Liver (tissue), 8 donors: ENCODE measurements at regions not wholly inside any gene's neighbourhood (a gene's known extent, or its start where the extent isn't known, plus 50 kb on each side); places are given as distances from the start of the nearest gene placed in this dataset.

Source experiments
- DNase-seq: peaks from one replicate; pipeline ENCODE4 v3.0.0-alpha.2; 2017; ENCODE audit warnings: low spot score
- H3K27ac ChIP-seq, 2 donors: one replicate each; pipeline ENCODE4 v1.7.0; 2013; ENCODE audit warnings: inconsistent platforms in 2 of 2, low read length in 2 of 2, control low read depth in 1 of 2, low read depth in 1 of 2, mild to moderate bottlenecking in 1 of 2
- H3K27me3 ChIP-seq, 4 donors: one replicate each; pipeline versions ENCODE4 v1.6.1 to v1.7.0; 2013; ENCODE audit warnings: low read length in 3 of 4, inconsistent platforms in 1 of 4, mild to moderate bottlenecking in 1 of 4, moderate library complexity in 1 of 4; ENCODE audit not compliant: control insufficient read depth in 4 of 4, insufficient read depth in 4 of 4
- H3K36me3 ChIP-seq, 4 donors: one replicate each; pipeline versions ENCODE4 v1.6.1 to v1.7.0; 2013; ENCODE audit warnings: low read length in 3 of 4, mild to moderate bottlenecking in 3 of 4, low read depth in 1 of 4, moderate library complexity in 1 of 4; ENCODE audit not compliant: control insufficient read depth in 4 of 4, insufficient read depth in 3 of 4
- H3K4me1 ChIP-seq, 4 donors: one replicate each; pipeline versions ENCODE4 v1.6.1 to v1.7.0; 2013; ENCODE audit warnings: low read length in 3 of 4, mild to moderate bottlenecking in 3 of 4, moderate library complexity in 1 of 4; ENCODE audit not compliant: control insufficient read depth in 4 of 4, insufficient read depth in 4 of 4
- H3K4me3 ChIP-seq, 3 donors: one replicate each; pipeline versions ENCODE4 v1.6.1 to v1.7.0; 2013; ENCODE audit warnings: low read length in 3 of 3, control low read depth in 1 of 3, low read depth in 1 of 3, mild to moderate bottlenecking in 1 of 3
- H3K9ac ChIP-seq, 2 donors: one replicate each; pipeline ENCODE4 v1.7.0; 2013; ENCODE audit warnings: low read length in 2 of 2, mild to moderate bottlenecking in 2 of 2, moderate library complexity in 2 of 2, control low read depth in 1 of 2, low read depth in 1 of 2
- H3K9me3 ChIP-seq, 4 donors: one replicate each; pipeline versions ENCODE4 v1.6.1 to v1.7.0; 2013; ENCODE audit warnings: low read length in 3 of 4; ENCODE audit not compliant: control insufficient read depth in 4 of 4
- CTCF ChIP-seq: fragments of 150-350 bp; IDR thresholded peaks from 2 replicates; pipeline ENCODE4 v1.5.1; 2017; ENCODE audit warnings: improper control_type of control experiment, low read depth, low read length; ENCODE audit not compliant: missing input control
- EGR1 ChIP-seq, 2 donors: IDR thresholded peaks; 2 replicates each; pipeline ENCODE4 v1.6.1; 2016 to 2018; ENCODE audit warnings: antibody characterized with exemption in 2 of 2, low read depth in 2 of 2
- FOXA1 ChIP-seq: IDR thresholded peaks from 2 replicates; pipeline ENCODE4 v1.6.1; 2016; ENCODE audit warnings: antibody characterized with exemption
- FOXA2 ChIP-seq: IDR thresholded peaks from 2 replicates; pipeline ENCODE4 v1.6.1; 2016; ENCODE audit warnings: antibody characterized with exemption
- GABPA ChIP-seq, 2 donors: IDR thresholded peaks in 1 of 2; conservative IDR thresholded peaks in 1 of 2; 2 replicates each; pipeline ENCODE4 v1.6.1; 2016; ENCODE audit warnings: antibody characterized with exemption in 2 of 2, mild to moderate bottlenecking in 1 of 2, moderate library complexity in 1 of 2
- HNF4A ChIP-seq, 2 donors: conservative IDR thresholded peaks; 2 replicates each; pipeline ENCODE4 v1.6.1; 2016; ENCODE audit warnings: antibody characterized with exemption in 2 of 2, mild to moderate bottlenecking in 2 of 2
- HNF4G ChIP-seq: IDR thresholded peaks from 2 replicates; pipeline ENCODE4 v1.6.1; 2016; ENCODE audit warnings: antibody characterized with exemption
- JUND ChIP-seq, 2 donors: IDR thresholded peaks; 2 replicates each; pipeline ENCODE4 v1.6.1; 2016; ENCODE audit warnings: antibody characterized with exemption in 2 of 2
- MAX ChIP-seq: IDR thresholded peaks from 2 replicates; pipeline ENCODE4 v1.6.1; 2016; ENCODE audit warnings: antibody characterized with exemption
- NR2F2 ChIP-seq: IDR thresholded peaks from 2 replicates; pipeline ENCODE4 v1.6.1; 2016; ENCODE audit warnings: antibody characterized with exemption
- RAD21 ChIP-seq, 2 donors: IDR thresholded peaks; 2 replicates each; pipeline ENCODE4 v1.6.1; 2016; ENCODE audit warnings: antibody characterized with exemption in 2 of 2, mild to moderate bottlenecking in 2 of 2
- RXRA ChIP-seq, 2 donors: IDR thresholded peaks; 2 replicates each; pipeline ENCODE4 v1.6.1; 2017 to 2018; ENCODE audit warnings: antibody characterized with exemption in 2 of 2, mild to moderate bottlenecking in 1 of 2
- SP1 ChIP-seq: IDR thresholded peaks from 2 replicates; pipeline ENCODE4 v1.6.1; 2018; ENCODE audit warnings: antibody characterized with exemption, mild to moderate bottlenecking
- TAF1 ChIP-seq: conservative IDR thresholded peaks from 2 replicates; pipeline ENCODE4 v1.6.1; 2016; ENCODE audit warnings: antibody characterized with exemption, mild to moderate bottlenecking
- YY1 ChIP-seq: IDR thresholded peaks from 2 replicates; pipeline ENCODE4 v1.6.1; 2016; ENCODE audit warnings: antibody characterized with exemption, mild to moderate bottlenecking
- ZBTB33 ChIP-seq: IDR thresholded peaks from 2 replicates; pipeline ENCODE4 v1.6.1; 2016; ENCODE audit warnings: antibody characterized with exemption
- WGBS: extraction: QIAGEN DNeasy Blood & Tissue Kit; methylation state at CpG from one replicate; pipeline ENCODE4 v1.1.7; 2013; 5-methylcytosine and 5-hydroxymethylcytosine counted together
- TF ChIP-seq, protein P1 (sequence below): IDR thresholded peaks from 2 replicates; pipeline ENCODE4 v1.6.1; 2016; ENCODE audit warnings: antibody characterized with exemption, mild to moderate bottlenecking
- TF ChIP-seq, protein P2 (sequence below): IDR thresholded peaks from 2 replicates; pipeline ENCODE4 v1.6.1; 2016; ENCODE audit warnings: antibody characterized with exemption
- donor health status: healthy.
- donor health status: healthy.
- donor health status: healthy.
- donor health status: healthy.
- donor health status: healthy.

GRCh38 chr18:52174220-52174619 lies 165.8 kb upstream of the DCC start:
- H3K27me3 ChIP-seq, result no peaks in the 10 kb centered on the region
- no peaks in the 10 kb centered on the region for H3K36me3 ChIP-seq
- WGBS, result 83% methylated on average over 1 of the region's 1 CpG
- no peak overlapping the region for H3K27ac ChIP-seq
- no peak overlapping the region for H3K4me3 ChIP-seq
- H3K4me1 ChIP-seq, result no peaks in the 10 kb centered on the region
- no peak overlapping the region for H3K9ac ChIP-seq
- TF ChIP-seq FOXA1, result no peak
- TF ChIP-seq RXRA (IDR thresholded peaks at IDR 0.05), result no peak
- TF ChIP-seq TAF1, result no peak
- TF ChIP-seq JUND (IDR thresholded peaks at IDR 0.05), result no peak
- TF ChIP-seq, protein P1, sequence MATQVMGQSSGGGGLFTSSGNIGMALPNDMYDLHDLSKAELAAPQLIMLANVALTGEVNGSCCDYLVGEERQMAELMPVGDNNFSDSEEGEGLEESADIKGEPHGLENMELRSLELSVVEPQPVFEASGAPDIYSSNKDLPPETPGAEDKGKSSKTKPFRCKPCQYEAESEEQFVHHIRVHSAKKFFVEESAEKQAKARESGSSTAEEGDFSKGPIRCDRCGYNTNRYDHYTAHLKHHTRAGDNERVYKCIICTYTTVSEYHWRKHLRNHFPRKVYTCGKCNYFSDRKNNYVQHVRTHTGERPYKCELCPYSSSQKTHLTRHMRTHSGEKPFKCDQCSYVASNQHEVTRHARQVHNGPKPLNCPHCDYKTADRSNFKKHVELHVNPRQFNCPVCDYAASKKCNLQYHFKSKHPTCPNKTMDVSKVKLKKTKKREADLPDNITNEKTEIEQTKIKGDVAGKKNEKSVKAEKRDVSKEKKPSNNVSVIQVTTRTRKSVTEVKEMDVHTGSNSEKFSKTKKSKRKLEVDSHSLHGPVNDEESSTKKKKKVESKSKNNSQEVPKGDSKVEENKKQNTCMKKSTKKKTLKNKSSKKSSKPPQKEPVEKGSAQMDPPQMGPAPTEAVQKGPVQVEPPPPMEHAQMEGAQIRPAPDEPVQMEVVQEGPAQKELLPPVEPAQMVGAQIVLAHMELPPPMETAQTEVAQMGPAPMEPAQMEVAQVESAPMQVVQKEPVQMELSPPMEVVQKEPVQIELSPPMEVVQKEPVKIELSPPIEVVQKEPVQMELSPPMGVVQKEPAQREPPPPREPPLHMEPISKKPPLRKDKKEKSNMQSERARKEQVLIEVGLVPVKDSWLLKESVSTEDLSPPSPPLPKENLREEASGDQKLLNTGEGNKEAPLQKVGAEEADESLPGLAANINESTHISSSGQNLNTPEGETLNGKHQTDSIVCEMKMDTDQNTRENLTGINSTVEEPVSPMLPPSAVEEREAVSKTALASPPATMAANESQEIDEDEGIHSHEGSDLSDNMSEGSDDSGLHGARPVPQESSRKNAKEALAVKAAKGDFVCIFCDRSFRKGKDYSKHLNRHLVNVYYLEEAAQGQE, result no peak
- TF ChIP-seq, protein P2, sequence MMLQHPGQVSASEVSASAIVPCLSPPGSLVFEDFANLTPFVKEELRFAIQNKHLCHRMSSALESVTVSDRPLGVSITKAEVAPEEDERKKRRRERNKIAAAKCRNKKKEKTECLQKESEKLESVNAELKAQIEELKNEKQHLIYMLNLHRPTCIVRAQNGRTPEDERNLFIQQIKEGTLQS, result no peak
- TF ChIP-seq ZBTB33, result no peak
- no peak for TF ChIP-seq NR2F2
- TF ChIP-seq MAX, result no peak
- TF ChIP-seq FOXA2, result no peak
- no peak for TF ChIP-seq CTCF
- TF ChIP-seq YY1, result no peak
- TF ChIP-seq RAD21 (IDR thresholded peaks at IDR 0.05), result no peak
- TF ChIP-seq SP1, result no peak
- no peak for DNase-seq
- no peaks in the 10 kb centered on the region for H3K9me3 ChIP-seq

- Histone ChIP-seq H3K4me1 (no peaks in the 10 kb centered on the region), H3K9me3 (no peaks in the 10 kb centered on the region), H3K36me3 (no peaks in the 10 kb centered on the region), H3K4me3 (no peak overlapping the region), H3K27me3 (no peaks in the 10 kb centered on the region), H3K9ac (no peak overlapping the region), H3K27ac (no peak overlapping the region)
- WGBS, result 82% methylated on average over 1 of the region's 1 CpG
- no peak for DNase-seq
- TF ChIP-seq CTCF (no peak), MAX (no peak), EGR1 (IDR thresholded peaks at IDR 0.05; ENCODE audit: low read depth in 2 of 2) (no peak), TAF1 (no peak), HNF4G (no peak), GABPA (IDR thresholded peaks at IDR 0.05 in 1 of 2, conservative IDR thresholded peaks at IDR 0.05 in 1 of 2) (no peak), FOXA2 (no peak), HNF4A (conservative IDR thresholded peaks at IDR 0.05) (no peak), RXRA (IDR thresholded peaks at IDR 0.05) (no peak), FOXA1 (no peak), NR2F2 (no peak)
- TF ChIP-seq, protein P2, result no peak
- TF ChIP-seq, protein P1, result no peak
Observed at GRCh38 chr18:52175406-52175805, 164.6 kb upstream of the DCC start.
